ENCODE measurements at regions not wholly inside any gene's neighbourhood (a gene's known extent, or its start where the extent isn't known, plus 50 kb on each side); places are given as distances from the start of the nearest gene placed in this dataset.

DNA sequence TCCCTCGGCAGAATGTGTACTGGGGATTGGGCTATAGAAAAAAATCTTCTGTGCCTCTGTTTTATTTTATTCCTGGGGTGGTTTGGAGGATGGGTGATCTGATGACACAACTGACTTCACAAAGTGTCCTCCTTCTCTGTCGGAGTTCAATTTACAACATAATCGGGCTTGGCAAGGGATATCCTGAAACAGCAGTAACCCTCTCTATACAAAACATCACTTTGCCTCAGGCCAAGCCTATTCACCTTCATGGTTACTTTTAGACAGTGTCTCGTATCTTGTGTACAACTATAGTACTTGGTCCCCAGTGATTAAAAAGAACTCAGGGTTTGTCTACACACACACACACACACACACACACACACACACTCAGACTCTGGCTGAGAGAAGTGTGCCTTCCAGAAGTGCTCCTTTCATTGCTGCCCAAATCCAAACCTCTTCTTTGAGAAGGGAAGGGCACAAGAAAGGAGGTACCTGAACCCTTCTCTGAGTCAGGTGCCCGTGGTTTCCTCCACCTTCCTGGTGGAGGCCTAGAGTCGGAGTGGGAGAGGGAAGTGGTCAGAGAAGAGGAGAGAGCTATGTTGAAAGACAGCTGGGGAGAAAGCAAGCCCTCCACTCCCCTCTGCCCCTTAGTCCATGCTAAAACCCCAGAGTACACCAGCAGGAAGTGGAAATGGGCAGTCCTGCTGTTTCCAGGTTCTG is 62.4 kb upstream of the POU2F1 start:
- no peak for TF ChIP-seq HDGF (IDR thresholded peaks at IDR 0.05; ENCODE audit: borderline replicate concordance)
- no peak for TF ChIP-seq FOXM1 (IDR thresholded peaks at IDR 0.05; ENCODE audit: borderline replicate concordance)
- TF ChIP-seq SP1 (IDR thresholded peaks at IDR 0.05): no peak
- no peak for TF ChIP-seq FOXK2 (IDR thresholded peaks at IDR 0.05)
- no peak for TF ChIP-seq NFRKB (IDR thresholded peaks at IDR 0.05)
- TF ChIP-seq, protein P1, sequence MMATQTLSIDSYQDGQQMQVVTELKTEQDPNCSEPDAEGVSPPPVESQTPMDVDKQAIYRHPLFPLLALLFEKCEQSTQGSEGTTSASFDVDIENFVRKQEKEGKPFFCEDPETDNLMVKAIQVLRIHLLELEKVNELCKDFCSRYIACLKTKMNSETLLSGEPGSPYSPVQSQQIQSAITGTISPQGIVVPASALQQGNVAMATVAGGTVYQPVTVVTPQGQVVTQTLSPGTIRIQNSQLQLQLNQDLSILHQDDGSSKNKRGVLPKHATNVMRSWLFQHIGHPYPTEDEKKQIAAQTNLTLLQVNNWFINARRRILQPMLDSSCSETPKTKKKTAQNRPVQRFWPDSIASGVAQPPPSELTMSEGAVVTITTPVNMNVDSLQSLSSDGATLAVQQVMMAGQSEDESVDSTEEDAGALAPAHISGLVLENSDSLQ (IDR thresholded peaks at IDR 0.05): no peak
- no peak for TF ChIP-seq ELF4 (IDR thresholded peaks at IDR 0.05)
- TF ChIP-seq TARDBP (IDR thresholded peaks at IDR 0.05): no peak
- TF ChIP-seq SUZ12 (IDR thresholded peaks at IDR 0.05): no peak
- no peak for TF ChIP-seq BHLHE40 (IDR thresholded peaks at IDR 0.05; ENCODE audit: borderline replicate concordance)

Data from HEK293T (cell line).